CD1c-positive myeloid dendritic cell (primary cell): ENCODE measurements at regions not wholly inside any gene's neighbourhood (a gene's known extent, or its start where the extent isn't known, plus 50 kb on each side); places are given as distances from the start of the nearest gene placed in this dataset.

Experiments
- DNase-seq: peaks from one replicate; pipeline ENCODE4 v3.0.0-alpha.2; 2016; ENCODE audit errors: extremely low spot score

DNA sequence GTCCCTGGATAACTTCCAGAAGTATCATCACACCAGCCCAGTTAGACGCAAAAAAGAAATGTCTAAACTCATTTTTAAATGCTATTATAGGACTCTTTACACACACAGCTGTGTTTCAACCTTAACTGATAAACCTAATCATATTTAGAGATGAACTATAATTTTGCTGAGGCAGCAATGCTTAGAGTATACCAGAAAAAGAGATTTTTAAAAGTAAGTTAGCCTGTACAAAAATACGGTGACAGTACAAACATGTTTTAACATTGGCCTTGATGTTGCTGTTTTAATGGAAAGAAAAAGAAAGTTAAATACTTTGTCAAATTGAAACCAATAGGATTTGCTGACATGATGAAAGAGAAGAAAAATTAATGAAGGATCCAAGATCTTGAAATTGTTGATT, 1341.2 kb upstream of the CDH6 start:
- DNase-seq = no peak

GRCh38 chr5:29845206-29845605, 1348.3 kb upstream of the CDH6 start:
- DNase-seq = no peak

GRCh38 chr5:29833394-29833793, 1360.1 kb upstream of the CDH6 start:
- DNase-seq = no peak

GRCh38 chr5:29822521-29822920, 1371.0 kb upstream of the CDH6 start:
- no peak for DNase-seq

GRCh38 chr5:29811914-29812679, 1381.4 kb upstream of the CDH6 start:
- DNase-seq = no peak

DNA sequence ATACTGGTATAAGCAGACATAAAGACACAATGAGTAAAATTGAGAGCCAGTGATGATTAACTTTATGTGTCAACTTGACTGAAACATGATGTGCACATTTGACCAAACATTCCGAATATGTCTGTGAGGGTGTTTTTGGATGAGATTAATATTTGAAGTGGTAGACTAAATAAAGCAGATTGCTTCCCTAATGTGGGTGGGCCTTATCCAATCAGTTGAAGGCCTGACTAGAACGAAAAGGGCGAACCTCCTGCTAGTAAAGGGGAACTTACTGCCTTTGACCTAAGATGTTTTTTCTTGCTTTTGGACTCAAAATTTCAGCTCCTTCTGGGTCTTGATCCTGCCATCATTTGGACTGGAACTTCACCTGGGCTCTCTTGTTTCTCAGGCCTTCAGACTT, 1387.7 kb upstream of the CDH6 start:
- no peak for DNase-seq

GRCh38 chr5:29800752-29801151, 1392.7 kb upstream of the CDH6 start:
- no peak for DNase-seq

DNA sequence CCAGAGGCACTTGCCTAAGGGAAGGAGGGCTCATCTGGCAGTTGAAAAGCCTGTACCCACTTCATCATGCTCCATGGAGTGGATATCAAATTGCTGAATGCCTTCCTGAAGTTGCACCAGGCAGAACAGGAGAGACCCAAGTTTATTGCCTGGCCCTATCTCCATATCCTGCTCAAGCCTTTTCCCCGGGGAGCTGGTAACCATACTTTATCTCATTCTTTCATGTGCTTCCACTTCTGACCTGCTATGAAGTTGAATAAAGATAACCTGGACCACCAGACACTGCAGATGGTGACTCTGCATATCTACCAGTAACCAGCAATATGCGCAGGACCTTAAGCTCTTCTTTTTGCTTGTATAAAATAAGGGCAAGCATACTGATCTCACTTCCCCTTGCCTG, 1397.5 kb upstream of the CDH6 start:
- no peak for DNase-seq

DNA sequence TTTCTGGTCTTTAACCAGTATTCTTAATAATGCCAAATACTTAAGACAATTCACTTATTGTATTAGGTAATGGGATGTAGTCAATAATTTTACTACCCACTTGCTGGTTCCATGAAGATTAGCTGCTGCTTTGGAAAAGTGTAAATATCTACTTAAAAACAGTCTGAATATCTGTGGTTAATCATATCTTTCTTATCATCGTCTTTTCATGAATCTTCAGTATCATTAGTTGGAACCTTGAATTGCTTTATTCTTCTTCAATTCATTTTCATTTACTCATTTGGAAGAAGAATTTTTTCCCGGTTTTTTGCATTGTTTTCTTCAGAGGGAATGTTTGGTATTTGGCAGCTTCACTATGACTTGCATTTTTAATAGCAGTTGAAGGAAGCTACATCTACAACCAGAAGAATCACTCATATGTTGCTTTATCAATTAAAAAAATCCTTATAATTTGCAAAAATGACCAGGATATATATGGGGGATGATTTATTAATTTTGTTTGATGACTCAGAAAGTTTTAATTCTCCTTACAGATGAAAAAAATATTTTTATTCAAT, 1398.3 kb upstream of the CDH6 start:
- no peak for DNase-seq

- DNase-seq = no peak
Observed at GRCh38 chr5:29794141-29794787, 1399.2 kb upstream of the CDH6 start.

DNA sequence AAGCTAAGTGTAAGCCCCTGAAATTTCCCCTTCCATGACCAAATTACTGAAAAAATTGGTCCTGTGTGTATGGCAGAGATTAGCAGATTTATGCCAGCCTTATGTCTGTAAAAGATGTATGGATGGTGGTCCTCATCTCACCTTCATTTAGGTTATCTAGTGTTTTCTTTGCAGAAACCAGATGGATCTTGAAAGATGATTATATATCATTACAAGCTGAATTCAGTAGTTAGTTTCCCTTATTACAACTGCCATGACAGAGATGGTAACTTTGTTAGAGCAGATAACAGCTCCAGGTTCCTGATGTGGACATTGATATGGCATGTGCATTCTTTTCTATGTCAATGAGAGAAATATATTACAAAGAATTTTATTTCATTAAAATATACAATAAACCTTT, 1403.2 kb upstream of the CDH6 start:
- no peak for DNase-seq

GRCh38 chr5:29780401-29780800, 1413.1 kb upstream of the CDH6 start:
- DNase-seq = no peak

GRCh38 chr5:29779141-29779540, 1414.3 kb upstream of the CDH6 start:
- DNase-seq = no peak

DNA sequence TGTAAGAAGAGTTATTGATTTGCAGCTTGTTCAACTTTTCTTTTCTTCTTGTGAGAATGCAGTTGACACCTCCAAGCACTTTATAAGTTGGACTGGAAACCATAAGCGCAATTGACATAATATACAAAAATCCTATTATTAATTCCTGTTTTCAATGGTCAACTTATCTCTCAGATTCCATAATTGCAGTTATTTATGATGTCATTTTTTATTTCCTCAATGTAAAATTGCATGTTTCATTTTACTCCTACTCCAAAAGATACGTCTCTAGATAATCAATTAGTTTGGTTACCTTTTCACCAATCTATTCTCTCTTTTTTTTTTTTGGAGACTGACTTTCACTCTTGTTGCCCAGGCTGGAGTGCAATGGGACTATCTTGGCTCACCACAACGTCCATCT, 1416.1 kb upstream of the CDH6 start:
- DNase-seq = no peak

DNA sequence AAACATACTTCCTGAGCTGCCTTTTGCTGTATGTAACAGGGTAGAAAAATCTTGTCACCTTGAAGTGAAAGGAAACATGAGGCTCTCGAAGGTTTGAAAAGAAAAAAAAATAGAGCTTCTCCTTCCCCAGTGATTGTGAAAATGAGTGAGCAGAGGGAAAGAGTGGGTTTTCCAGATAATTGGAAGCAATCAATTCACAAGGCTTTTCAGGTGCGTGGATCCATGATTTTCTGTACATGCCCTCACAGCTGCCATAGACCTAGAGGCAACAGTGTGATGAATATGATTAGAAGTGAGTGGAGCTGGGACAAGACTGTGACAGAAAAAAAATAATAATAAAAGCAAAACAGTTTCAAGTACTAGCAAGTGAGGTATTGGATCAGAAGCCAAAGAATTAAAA, 1422.5 kb upstream of the CDH6 start:
- DNase-seq = no peak

DNA sequence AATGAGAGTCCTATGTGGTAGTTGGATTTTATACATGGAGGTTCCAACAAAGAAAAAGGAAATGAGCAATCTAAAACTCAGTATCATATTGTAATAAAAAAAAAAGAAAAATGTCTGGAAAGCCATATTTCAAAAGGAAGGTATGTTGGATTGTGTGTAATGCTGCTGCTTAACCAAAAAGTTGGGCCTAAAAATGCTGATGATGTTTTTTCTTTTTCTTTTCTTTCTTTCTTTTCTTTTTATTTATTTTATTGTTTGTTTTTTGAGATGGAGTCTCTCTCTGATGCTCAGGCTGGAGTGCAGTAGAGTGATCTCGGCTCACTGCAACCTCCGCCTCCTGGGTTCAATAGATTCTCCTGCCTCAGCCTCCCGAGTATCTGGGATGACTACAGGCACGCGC, 1424.0 kb upstream of the CDH6 start:
- no peak for DNase-seq

DNA sequence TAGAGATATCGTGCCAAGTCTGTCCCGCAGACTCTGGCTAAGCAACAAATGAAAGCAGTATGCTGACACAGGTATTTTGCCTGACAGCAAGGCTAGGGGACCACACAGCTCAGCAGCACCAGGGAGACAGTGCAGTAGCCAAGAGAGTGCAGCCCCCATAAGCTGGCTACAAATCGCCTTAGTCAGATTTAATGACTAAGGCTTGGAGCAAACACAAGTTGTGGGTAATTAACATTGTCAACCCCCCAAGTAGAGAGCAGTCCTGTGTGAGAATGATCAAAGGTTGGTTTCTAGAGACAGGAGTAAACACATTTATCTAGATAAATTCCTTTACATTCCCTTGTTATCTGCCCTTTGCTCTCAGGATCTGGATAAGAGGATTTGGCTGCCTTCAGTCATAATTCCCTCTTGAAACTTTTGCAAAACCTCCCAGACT, 1434.5 kb upstream of the CDH6 start:
- no peak for DNase-seq

DNA sequence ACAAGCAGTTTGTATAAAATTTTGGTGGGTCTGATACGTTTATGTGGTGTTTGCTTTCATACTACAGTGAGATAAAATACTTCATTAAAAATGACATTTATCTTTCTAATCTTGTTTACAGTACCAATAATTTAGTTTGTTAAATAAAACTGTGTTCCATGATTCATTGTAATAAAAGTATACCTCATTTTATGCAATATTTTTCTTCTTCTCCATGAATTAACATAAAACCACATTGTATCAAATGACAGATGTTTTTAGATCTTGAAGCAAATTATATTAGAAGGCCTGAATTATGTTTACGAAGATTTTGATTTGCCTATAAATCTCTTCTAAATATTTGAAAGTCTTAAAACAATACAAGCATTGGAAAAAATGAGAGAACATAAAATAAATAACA, 1443.0 kb upstream of the CDH6 start:
- DNase-seq = no peak

DNA sequence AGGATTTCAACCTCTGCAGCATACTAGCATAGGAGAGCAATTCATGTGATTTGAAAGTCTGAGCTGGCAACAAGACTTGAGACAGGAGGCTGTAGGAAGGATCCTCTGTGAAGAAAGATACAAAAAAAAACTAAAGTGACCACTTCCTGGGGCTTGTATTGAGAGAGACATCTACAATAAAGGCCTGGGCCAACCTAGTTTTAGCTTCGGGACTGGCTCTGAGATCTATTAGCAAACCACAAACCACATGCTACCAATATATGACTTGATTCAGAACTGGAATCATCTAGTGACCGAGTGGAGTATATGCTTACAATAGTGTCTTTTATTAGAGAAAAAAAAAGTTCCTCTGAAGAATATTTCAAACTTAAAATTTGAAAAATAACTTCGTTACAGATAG, 1448.9 kb upstream of the CDH6 start:
- no peak for DNase-seq

GRCh38 chr5:29720954-29721353, 1472.5 kb upstream of the CDH6 start:
- DNase-seq = no peak

DNA sequence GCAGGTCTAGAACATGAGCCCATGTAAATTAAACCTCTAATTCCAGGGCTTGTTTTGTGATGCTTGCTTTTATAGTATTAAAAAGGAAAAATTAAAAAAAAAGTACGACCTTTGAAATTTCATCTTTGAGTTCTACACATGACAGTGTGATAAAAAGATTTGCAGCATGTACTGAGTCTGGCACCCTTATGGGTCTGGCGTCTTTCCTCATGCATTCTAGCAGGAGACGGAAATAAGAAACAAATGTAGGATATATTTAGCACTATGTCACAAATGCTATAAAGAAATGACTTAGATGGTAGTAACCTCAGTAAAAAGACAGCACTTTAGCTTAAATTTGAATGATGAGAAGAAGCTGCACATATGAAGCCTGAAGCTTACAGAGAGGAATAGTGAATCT, 1474.3 kb upstream of the CDH6 start:
- no peak for DNase-seq

DNA sequence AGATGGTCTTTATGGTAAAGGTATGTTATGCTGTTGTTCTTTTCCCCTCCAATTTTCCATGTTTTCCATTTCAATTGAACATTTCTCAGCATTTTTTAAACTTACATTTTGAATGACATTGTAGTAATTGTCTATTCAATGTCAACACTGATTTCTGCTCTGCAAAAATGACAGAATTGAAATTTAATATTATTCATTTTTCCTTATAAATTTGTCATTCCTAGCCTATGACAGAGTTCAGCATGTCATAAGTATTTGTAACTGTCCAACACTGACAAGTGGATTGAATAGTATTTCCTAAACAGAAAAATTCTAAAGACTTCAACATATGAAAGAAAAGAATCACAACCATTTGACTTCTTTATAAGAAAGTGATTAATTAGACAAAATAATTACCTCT, 1478.3 kb upstream of the CDH6 start:
- DNase-seq = no peak

- DNase-seq = no peak
Observed at GRCh38 chr5:29702875-29703274, 1490.6 kb upstream of the CDH6 start.
